NOMO-1 treated with dmso at 0.1 percent for 144 hours (cell line): ENCODE measurements at regions not wholly inside any gene's neighbourhood (a gene's known extent, or its start where the extent isn't known, plus 50 kb on each side); places are given as distances from the start of the nearest gene placed in this dataset.
"Not testable (repeated sequence)": the region's sequence is repeated elsewhere in the genome, so short reads cannot be mapped to it uniquely, and the experiment has no call there.

Experiments used
- DNase-seq: peaks from one replicate; lab custom pipeline; 2025; ENCODE audit not compliant: unreplicated experiment; lab: John Stamatoyannopoulos, UW

DNA sequence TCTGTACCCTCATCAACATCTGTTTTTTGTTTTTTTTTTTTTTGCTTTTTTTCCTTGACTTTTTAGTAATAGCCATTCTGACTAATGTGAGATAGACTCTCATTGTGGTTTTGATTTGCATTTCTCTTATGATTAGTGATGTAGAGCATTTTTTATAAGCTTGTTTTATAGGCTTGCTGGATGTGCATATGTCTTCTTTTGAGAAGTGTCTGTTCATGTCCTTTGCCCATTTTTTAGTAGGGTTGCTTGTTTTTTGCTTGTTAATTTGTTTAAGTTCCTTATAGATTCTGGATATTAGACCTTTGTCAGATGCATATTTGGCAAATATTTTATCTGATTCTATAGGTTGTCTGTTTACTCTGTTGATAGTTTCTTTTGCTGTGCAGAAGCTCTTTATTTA is 53.5 kb upstream of the FAR1 start:
- not testable (repeated sequence) for DNase-seq

- no peak for DNase-seq
Measured at GRCh38 chr11:13608656-13609055, 59.8 kb upstream of the FAR1 start.

- no peak for DNase-seq
Measured at GRCh38 chr11:13606701-13607100, 61.8 kb upstream of the FAR1 start.

GRCh38 chr11:13603661-13604060 is 64.8 kb upstream of the FAR1 start:
- DNase-seq = no peak

DNA sequence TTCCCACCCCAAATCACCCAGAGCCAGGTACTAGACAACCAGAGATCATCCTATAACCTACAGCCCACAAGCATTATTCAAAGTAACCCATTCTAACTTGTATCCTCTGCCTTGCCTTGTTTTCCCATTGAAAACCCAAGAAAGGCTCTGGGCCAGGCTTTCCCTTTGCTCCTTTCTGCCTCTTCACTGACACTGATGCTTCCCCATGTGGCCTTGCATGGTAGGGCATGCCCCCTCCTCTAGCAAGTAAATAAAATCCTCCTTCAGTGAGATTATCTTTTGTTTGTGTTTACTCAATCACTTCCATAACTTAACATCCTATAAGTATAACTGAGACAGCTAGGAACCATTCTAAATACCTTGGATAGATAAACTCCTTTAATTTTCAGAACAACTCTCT is 65.6 kb upstream of the FAR1 start:
- DNase-seq = no peak

DNA sequence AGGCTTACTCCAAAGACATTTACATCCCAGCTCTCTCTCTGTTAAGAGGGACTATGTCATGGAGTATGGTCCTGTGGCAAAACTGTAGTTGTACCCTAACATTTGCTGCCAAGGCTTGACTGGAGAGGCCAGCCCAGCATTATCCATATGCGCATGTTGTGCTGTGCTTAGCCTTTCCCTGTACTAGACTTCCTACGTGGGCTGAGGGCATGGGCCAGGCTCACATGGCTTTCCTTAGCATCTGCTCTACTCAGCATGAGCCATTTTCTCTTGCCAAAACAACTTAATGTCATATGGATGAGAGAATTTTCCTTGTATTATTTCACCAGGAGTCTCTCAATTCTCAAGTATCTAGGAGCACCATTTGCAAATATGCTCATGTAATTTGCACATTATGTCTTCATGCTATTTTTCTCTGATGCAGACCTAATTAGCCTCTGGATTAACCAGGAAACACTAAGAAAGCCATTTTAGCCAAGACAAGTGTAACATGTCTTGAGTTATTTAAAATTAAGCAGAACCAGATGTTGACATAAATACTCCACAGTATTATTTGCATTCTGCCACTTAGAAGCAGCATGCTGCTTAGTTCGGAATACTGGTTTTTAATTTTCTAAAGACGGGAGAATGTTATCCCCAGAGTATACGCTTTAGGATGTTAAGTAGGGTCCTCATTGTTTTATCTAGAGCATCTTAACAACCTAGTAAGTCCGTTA is 71.7 kb upstream of the FAR1 start:
- no peak for DNase-seq

GRCh38 chr11:13595166-13595565 is 73.3 kb upstream of the FAR1 start:
- DNase-seq = no peak

DNA sequence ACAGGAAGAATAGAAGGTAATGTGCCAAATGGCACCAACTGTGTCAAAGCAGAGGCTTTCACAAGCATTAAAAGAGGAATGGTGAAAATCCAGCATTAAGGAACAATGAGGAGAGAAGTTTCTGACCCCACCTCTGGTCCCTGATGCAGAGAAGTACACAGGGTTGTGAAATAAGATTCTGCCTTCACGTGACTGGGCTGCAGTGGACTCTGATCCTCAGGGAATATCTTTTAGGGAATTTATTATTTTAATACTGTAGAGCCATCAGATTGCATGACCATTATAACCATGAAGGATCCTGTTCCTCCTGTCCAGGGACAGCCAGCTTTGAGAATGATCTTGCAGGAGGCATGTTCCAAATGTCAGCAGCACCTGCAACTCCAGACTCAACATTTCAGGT is 74.4 kb upstream of the FAR1 start:
- DNase-seq = no peak

- no peak for DNase-seq
Measured at GRCh38 chr11:13578514-13579140, 82.8 kb upstream of the PTH start.

GRCh38 chr11:13577881-13578280 is 82.1 kb upstream of the PTH start:
- no peak for DNase-seq

- DNase-seq = no peak
Measured at GRCh38 chr11:13576995-13577394, 81.2 kb upstream of the PTH start.

GRCh38 chr11:13575385-13575784 is 79.6 kb upstream of the PTH start:
- DNase-seq = not testable (repeated sequence)

DNA sequence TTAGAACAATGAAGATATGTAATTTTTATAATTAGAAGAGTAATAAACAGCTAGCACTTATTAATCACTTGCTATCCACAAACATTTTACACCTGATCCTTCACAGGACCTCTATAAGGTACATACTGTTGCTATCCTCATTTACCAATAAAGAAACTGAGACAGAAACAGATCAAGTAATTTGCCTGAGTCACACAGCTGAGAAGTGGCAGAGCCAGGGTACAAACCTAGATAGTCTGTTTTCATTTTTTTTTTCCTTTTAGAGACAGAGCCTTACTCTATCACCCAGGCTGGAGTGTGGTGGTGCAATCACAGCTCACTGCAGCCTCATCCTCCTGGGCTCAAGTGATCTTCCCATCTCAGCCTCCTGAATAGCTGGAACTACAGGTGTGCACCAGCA is 71.8 kb upstream of the PTH start:
- no peak for DNase-seq

DNA sequence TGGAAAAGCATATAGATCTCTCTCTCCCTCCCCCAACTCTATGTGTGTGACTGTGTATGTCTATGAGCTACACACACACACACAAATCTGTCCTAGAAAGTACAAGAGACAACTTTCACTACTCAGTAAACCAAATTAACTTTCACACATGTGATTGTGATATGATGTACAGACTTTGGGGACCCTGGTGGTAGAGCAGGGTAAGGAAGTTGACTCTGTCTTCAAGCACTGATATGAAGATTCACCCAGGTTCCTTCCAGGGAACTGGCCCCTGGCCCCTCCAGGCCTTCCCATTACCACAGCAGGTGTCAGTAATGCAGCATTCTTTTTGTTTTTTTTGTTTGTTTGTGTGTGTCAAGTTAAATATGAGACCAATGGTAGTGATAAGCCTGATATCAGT is 66.1 kb upstream of the PTH start:
- DNase-seq = no peak

DNA sequence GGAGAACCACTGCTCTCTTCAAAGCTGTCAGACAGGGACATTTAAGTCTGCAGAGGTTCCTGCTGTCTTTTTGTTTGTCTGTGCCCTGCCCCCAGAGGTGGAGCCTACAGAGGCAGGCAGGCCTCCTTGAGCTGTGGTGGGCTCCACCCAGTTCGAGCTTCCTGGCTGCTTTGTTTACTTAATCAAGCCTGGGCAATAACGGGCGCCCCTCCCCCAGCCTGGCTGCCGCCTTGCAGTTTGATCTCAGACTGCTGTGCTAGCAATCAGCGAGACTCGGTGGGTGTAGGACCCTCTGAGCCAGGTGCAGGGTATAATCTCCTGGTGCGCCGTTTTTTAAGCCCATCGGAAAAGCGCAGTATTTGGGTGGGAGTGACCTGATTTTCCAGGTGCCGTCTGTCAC is 64.5 kb upstream of the PTH start:
- not testable (repeated sequence) for DNase-seq

DNA sequence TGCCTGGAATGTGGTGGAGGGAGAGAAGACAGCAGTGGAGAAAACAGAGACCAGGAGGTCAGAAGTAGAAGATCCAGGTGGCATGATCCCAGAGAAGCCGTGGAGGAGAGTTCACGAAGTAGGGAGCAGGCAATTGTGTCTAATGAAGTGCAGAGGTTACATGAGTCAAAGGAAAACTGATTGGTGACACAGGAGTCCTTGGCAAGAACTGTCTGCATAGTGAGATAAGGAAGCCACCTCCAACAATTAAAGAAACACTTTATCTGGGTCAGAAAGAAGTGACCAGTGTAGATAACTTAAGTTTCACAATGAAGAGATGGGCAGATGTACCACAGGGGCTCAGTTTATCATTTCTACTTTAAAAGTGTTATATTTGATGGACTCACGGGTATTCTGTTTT is 57.0 kb upstream of the PTH start:
- DNase-seq = no peak

- DNase-seq = no peak
Measured at GRCh38 chr11:13551834-13552233, 56.0 kb upstream of the PTH start.

GRCh38 chr11:13550761-13551160 is 55.0 kb upstream of the PTH start:
- peak; percentile 55 for DNase-seq

DNA sequence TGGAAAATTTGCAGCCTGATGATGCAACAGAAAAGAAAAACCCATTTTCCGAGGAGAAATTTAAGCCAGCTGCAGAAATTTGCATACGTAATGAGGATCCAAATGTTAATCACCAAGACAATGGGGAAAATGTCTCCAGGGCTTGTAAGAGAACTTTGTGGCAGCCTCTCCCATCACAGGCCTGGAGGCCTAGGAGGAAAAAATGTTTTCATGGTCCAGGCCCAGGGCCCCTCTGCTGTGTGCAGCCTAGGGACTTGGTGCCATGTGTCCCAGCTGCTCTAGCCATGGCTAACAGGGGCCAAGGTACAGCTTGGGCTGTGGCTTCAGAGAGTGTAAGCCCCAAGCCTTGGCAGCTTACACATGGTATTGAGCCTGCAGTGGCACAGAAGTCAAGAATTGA is 50.3 kb upstream of the PTH start:
- not testable (repeated sequence) for DNase-seq
